GM06990 (cell line): ENCODE measurements at regions not wholly inside any gene's neighbourhood (a gene's known extent, or its start where the extent isn't known, plus 50 kb on each side); places are given as distances from the start of the nearest gene placed in this dataset.

Experiments
- DNase-seq: peaks from one replicate; pipeline ENCODE4 v3.0.0-alpha.2; 2011; ENCODE audit not compliant: insufficient read length; ENCODE audit errors: extremely low read depth
- H3K27me3 ChIP-seq: replicated peaks from 2 replicates; pipeline ENCODE4 v1.6.0; 2011; ENCODE audit warnings: low read length; ENCODE audit not compliant: control insufficient read depth, insufficient read depth
- H3K36me3 ChIP-seq: 2 replicates; pipeline ENCODE4 v1.5.1; 2011; ENCODE audit warnings: low read length; ENCODE audit not compliant: control insufficient read depth, insufficient read depth
- H3K4me3 ChIP-seq: replicated peaks from 2 replicates; pipeline ENCODE4 v1.5.1; 2011; ENCODE audit warnings: low read depth, mild to moderate bottlenecking, control low read depth, low read length
- TF ChIP-seq, protein P1 (sequence below): IDR thresholded peaks from 2 replicates; pipeline ENCODE4 v1.5.1; 2011; ENCODE audit warnings: low read length, control low read depth, mild to moderate bottlenecking, inconsistent platforms; ENCODE audit not compliant: insufficient read depth, poor library complexity, severe bottlenecking

DNA sequence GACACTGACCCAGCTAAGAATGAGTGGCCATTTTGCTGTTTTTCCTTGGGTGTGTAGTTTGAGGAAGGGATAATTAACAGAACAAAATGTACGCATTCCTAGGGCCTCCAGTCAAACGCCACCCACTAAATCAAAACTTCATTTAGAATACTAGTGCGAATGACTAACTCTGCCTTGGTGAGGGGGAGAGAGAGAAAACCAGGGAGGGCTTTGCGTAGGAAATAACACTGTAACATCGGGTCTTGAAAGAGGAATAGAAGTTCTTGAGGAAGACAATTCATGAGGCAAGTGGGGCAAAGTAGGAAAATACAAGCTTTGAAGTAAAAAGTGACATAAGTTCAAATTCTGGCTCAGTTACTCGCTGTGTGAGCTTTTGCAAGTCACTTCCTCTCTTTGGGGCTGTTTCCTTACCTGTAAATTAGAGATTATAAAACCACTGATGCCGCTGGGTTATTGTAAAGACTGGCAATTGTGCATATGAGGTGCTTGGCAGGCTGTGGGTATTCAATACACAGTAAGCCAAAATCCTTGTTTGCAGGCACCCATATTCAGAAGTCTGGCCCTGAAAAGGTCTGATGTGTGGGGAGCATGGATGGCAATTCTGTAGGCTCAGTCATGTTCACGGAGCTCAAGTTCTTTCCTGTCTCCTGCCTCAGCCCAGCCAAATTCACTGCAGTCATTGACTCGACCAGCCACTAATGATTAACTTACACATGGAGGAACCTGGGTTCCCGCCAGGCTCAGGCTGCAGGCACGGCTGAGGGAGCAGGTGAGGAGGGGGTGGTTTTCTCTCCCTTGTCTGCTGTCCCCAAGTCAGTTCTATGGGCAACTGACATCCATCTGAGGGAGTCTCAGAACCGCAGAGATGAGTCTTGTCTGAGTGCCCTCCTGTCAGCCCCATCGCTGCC is 140.3 kb upstream of the CSF3R start:
- TF ChIP-seq, protein P1, sequence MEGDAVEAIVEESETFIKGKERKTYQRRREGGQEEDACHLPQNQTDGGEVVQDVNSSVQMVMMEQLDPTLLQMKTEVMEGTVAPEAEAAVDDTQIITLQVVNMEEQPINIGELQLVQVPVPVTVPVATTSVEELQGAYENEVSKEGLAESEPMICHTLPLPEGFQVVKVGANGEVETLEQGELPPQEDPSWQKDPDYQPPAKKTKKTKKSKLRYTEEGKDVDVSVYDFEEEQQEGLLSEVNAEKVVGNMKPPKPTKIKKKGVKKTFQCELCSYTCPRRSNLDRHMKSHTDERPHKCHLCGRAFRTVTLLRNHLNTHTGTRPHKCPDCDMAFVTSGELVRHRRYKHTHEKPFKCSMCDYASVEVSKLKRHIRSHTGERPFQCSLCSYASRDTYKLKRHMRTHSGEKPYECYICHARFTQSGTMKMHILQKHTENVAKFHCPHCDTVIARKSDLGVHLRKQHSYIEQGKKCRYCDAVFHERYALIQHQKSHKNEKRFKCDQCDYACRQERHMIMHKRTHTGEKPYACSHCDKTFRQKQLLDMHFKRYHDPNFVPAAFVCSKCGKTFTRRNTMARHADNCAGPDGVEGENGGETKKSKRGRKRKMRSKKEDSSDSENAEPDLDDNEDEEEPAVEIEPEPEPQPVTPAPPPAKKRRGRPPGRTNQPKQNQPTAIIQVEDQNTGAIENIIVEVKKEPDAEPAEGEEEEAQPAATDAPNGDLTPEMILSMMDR: no peak
- no peak for DNase-seq
- no peaks in the 10 kb centered on the region for H3K36me3 ChIP-seq
- H3K4me3 ChIP-seq: no peak overlapping the region
- H3K27me3 ChIP-seq: no peaks in the 10 kb centered on the region

DNA sequence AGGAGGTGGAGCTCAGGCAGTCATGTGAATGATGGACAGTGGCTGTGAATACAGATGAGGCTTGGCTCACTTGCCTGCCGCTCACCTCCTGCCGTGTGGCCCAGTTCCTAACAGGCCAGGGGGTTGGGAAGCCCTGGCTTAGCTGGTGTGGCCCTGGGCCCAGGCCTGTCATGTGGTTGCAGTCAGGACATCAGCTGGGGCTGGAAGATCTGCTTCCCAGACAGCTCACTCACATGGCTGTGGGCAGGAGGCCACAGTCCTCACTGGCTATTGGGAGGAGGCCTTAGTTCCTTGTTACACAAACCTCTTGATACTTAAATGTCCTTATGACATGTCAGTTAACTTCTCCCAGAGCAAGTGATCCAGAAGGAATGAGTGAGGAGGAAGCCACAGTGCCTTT is 138.8 kb upstream of the CSF3R start:
- Histone ChIP-seq H3K4me3 (no peak overlapping the region), H3K36me3 (no peaks in the 10 kb centered on the region), H3K27me3 (no peaks in the 10 kb centered on the region)
- TF ChIP-seq, protein P1: no peak
- DNase-seq: no peak

DNA sequence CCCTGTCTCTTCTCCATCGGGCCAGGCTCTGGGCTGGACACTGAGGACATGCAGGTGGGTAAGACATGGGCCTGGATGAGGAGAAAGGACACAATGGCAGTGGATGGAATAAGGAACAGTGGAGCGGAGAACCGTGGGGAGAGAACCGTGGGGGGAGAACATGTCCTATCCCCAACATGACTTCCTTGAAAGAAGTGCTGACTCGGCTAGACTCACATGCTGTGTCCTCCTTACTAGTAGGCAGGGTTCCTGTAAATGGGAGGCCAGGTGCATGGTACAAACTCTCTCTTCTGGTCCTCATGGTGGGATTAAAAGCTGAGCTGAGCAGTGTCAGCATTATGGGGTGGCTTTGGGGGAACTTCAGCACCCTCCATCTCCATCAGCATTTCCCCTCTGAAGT is 137.4 kb upstream of the CSF3R start:
- DNase-seq: no peak
- Histone ChIP-seq H3K27me3 (no peaks in the 10 kb centered on the region), H3K36me3 (no peaks in the 10 kb centered on the region), H3K4me3 (no peak overlapping the region)
- TF ChIP-seq, protein P1: no peak

DNA sequence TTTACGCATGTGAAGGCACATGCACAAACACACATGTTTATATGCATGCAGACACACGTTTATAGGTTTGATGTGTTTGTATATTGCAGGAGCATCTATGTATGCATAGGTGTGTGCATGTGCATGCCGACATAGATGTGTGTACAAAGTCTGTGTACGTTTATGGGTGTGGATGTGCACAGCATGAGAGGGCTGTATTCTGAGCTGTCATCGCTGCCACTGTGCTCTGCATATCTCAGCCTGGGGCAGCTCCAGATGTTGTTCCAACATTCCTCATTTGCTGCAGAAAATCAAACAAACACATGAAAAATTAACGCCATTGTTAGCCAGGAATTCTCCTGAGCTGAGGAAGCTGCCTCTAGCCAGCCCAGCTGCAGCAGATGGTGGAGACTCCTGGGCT is 132.3 kb upstream of the CSF3R start:
- DNase-seq: no peak
- Histone ChIP-seq H3K4me3 (no peak overlapping the region), H3K27me3 (no peaks in the 10 kb centered on the region; the same call in 1 of the 2 replicates), H3K36me3 (no peaks in the 10 kb centered on the region)
- TF ChIP-seq, protein P1: no peak

DNA sequence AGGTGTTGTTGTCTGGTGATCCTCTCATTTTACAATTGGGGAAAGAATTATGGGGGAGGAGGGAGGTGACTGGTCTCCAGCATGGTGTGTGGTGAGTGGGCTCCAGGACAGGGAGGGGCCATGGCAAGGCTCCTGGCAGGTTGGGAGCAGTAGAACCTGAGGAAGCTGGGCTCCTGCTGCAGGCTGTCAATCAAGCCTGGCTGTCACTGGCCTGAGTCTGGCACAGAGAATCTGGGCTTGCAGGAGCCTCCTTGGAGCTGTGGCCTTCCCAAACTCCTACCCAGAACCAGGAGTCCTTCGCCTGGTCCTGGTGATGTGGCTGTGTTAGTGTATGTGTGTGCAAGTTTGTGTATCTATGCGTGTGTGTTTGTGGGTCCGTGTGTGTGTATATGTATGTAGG is 131.9 kb upstream of the CSF3R start:
- Histone ChIP-seq H3K27me3 (no peaks in the 10 kb centered on the region; the same call in 1 of the 2 replicates), H3K36me3 (no peaks in the 10 kb centered on the region), H3K4me3 (no peak overlapping the region)
- TF ChIP-seq, protein P1: no peak
- no peak for DNase-seq

DNA sequence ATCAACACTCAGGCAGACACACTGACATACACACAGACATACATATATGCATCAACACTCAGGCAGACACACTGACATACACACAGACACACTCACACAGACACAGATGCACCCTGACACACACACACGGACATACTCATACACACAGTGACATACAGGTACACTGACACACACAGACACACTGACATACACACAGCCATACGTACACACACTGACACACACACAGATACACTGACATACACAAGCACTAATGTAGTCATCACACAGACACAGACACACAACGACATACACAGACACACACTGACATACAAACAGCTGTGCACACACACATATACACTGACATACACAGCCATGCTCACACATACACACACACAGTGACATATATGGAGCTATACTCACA is 131.0 kb upstream of the CSF3R start:
- no peak overlapping the region for H3K4me3 ChIP-seq
- H3K36me3 ChIP-seq: no peaks in the 10 kb centered on the region
- TF ChIP-seq, protein P1: no peak
- no peaks in the 10 kb centered on the region; the same call in 1 of the 2 replicates for H3K27me3 ChIP-seq
- no peak for DNase-seq
